ENCODE measurements at regions not wholly inside any gene's neighbourhood (a gene's known extent, or its start where the extent isn't known, plus 50 kb on each side); places are given as distances from the start of the nearest gene placed in this dataset.

- Histone ChIP-seq H3K9me3 (ENCODE audit: insufficient read depth, low read length) (peaks cover 12% of the 10 kb centered on the region; the same call in 1 of the 2 replicates), H3F3A (ENCODE audit: insufficient read depth) (no peaks in the 10 kb centered on the region), H3K9me2 (replicated peaks; ENCODE audit: insufficient read depth, low read length) (no peaks in the 10 kb centered on the region), H3K9ac (ENCODE audit: low read length) (no peak overlapping the region), H3K79me2 (ENCODE audit: insufficient read depth, low read length) (no peaks in the 10 kb centered on the region), H3K27me3 (ENCODE audit: low read length) (no peaks in the 10 kb centered on the region), H3K4me2 (ENCODE audit: low read depth, low read length, poor library complexity, severe bottlenecking) (no peak overlapping the region), H3K36me3 (ENCODE audit: low read length) (no peaks in the 10 kb centered on the region), H3K27ac (ENCODE audit: low read depth, low read length) (no peak overlapping the region), H4K20me1 (ENCODE audit: low read depth, low read length) (no peaks in the 10 kb centered on the region), H3K4me3 (ENCODE audit: insufficient read depth, low read length, poor library complexity, severe bottlenecking) (no peak overlapping the region), H2AFZ (ENCODE audit: low read depth, low read length, severe bottlenecking) (no peak overlapping the region)
- no peak for TF ChIP-seq EZH2phosphoT487 (conservative IDR thresholded peaks at IDR 0.05; ENCODE audit: low read length)
- TF ChIP-seq CTCF (IDR thresholded peaks at IDR 0.05; ENCODE audit: insufficient read depth, low read length, poor library complexity, severe bottlenecking): no peak
Measured at GRCh38 chr7:20529260-20529659, 86.2 kb upstream of the ABCB5 start.

- H3K79me2 ChIP-seq (ENCODE audit: insufficient read depth, low read length): no peaks in the 10 kb centered on the region
- peaks cover 12% of the 10 kb centered on the region; the same call in 1 of the 2 replicates for H3K9me3 ChIP-seq (ENCODE audit: insufficient read depth, low read length)
- H3K9ac ChIP-seq (ENCODE audit: low read length): no peak overlapping the region
- H3K36me3 ChIP-seq (ENCODE audit: low read length): no peaks in the 10 kb centered on the region
- no peak overlapping the region for H3K27ac ChIP-seq (ENCODE audit: low read depth, low read length)
- H3K27me3 ChIP-seq (ENCODE audit: low read length): peaks cover 6% of the 10 kb centered on the region; the same call in 1 of the 2 replicates
- no peaks in the 10 kb centered on the region for H3K9me2 ChIP-seq (replicated peaks; ENCODE audit: insufficient read depth, low read length)
- no peaks in the 10 kb centered on the region for H3F3A ChIP-seq (ENCODE audit: insufficient read depth)
- H4K20me1 ChIP-seq (ENCODE audit: low read depth, low read length): no peaks in the 10 kb centered on the region
- H3K4me2 ChIP-seq (ENCODE audit: low read depth, low read length, poor library complexity, severe bottlenecking): no peak overlapping the region
- TF ChIP-seq EZH2phosphoT487 (conservative IDR thresholded peaks at IDR 0.05; ENCODE audit: low read length) (no peak), CTCF (IDR thresholded peaks at IDR 0.05; ENCODE audit: insufficient read depth, low read length, poor library complexity, severe bottlenecking) (no peak)
- no peak overlapping the region for H2AFZ ChIP-seq (ENCODE audit: low read depth, low read length, severe bottlenecking)
- H3K4me3 ChIP-seq (ENCODE audit: insufficient read depth, low read length, poor library complexity, severe bottlenecking): no peak overlapping the region
Measured at GRCh38 chr7:20532890-20533289, 82.6 kb upstream of the ABCB5 start.

GRCh38 chr7:20534543-20534942 is 80.9 kb upstream of the ABCB5 start:
- Histone ChIP-seq H3F3A (ENCODE audit: insufficient read depth) (no peaks in the 10 kb centered on the region), H3K36me3 (ENCODE audit: low read length) (no peaks in the 10 kb centered on the region), H4K20me1 (ENCODE audit: low read depth, low read length) (no peaks in the 10 kb centered on the region), H3K79me2 (ENCODE audit: insufficient read depth, low read length) (no peaks in the 10 kb centered on the region), H3K4me3 (ENCODE audit: insufficient read depth, low read length, poor library complexity, severe bottlenecking) (no peak overlapping the region), H3K9ac (ENCODE audit: low read length) (no peak overlapping the region), H3K9me2 (replicated peaks; ENCODE audit: insufficient read depth, low read length) (no peaks in the 10 kb centered on the region), H2AFZ (ENCODE audit: low read depth, low read length, severe bottlenecking) (no peak overlapping the region), H3K9me3 (ENCODE audit: insufficient read depth, low read length) (no peaks in the 10 kb centered on the region), H3K27ac (ENCODE audit: low read depth, low read length) (no peak overlapping the region), H3K4me2 (ENCODE audit: low read depth, low read length, poor library complexity, severe bottlenecking) (no peak overlapping the region), H3K27me3 (ENCODE audit: low read length) (peaks cover 6% of the 10 kb centered on the region; the same call in 1 of the 2 replicates)
- TF ChIP-seq EZH2phosphoT487 (conservative IDR thresholded peaks at IDR 0.05; ENCODE audit: low read length): no peak
- TF ChIP-seq CTCF (IDR thresholded peaks at IDR 0.05; ENCODE audit: insufficient read depth, low read length, poor library complexity, severe bottlenecking): no peak

All from SU-DHL-6 (cell line).